T-cell (primary cell): ENCODE measurements at regions not wholly inside any gene's neighbourhood (a gene's known extent, or its start where the extent isn't known, plus 50 kb on each side); places are given as distances from the start of the nearest gene placed in this dataset.

Experiments
- ATAC-seq, 4 experiments: fragments of 200-7000 bp in 3 of 4; fragments of 150-1000 bp in 1 of 4; cut with Tn5 transposase; replicated peaks in 1 of 4; 1 replicate in 3 of 4; 2 replicates in 1 of 4; pipeline ENCODE4 v1.10.0; 2021; ENCODE audit warnings: moderate library complexity in 3 of 4, mild to moderate bottlenecking in 2 of 4, moderate number of reproducible peaks in 1 of 4
- CTCF ChIA-PET, 2 donors: fragments of 300-600 bp; sonication (Branson Sonifier 250); formaldehyde crosslinking; loops; one replicate each; lab custom pipeline; 2022; ENCODE audit warnings: antibody characterized with exemption in 2 of 2; lab: Charles Lee
- POLR2A ChIA-PET, 2 donors: fragments of 300-600 bp; sonication (Branson Sonifier 250); formaldehyde crosslinking; loops; one replicate each; lab custom pipeline; 2022; ENCODE audit warnings: antibody characterized with exemption in 2 of 2; lab: Charles Lee
- DNase-seq, 35 experiments: peaks; one replicate each; pipeline versions ENCODE4 v3.0.0 to v3.0.0-alpha.2; 2013 to 2023
- H3K27ac ChIP-seq: one replicate; pipeline ENCODE4 v1.5.1; 2013; ENCODE audit warnings: low read length
- H3K27me3 ChIP-seq, 2 experiments: replicated peaks in 1 of 2; 1 replicate in 1 of 2; 2 replicates in 1 of 2; pipeline versions ENCODE4 v1.6.1 to v1.7.0; 2013; ENCODE audit warnings: low read length in 1 of 2, mixed read lengths in 1 of 2; ENCODE audit not compliant: control insufficient read depth in 2 of 2, insufficient read depth in 2 of 2; ENCODE audit errors: extremely low read depth in 1 of 2
- H3K36me3 ChIP-seq, 2 donors: 1 replicate in 1 of 2; 2 replicates in 1 of 2; pipeline versions ENCODE4 v1.6.1 to v1.7.0; 2013; ENCODE audit warnings: low read length in 1 of 2; ENCODE audit not compliant: control insufficient read depth in 2 of 2, insufficient read depth in 1 of 2; ENCODE audit errors: extremely low read depth in 1 of 2
- H3K4me1 ChIP-seq, 2 experiments: 1 replicate in 1 of 2; 2 replicates in 1 of 2; pipeline versions ENCODE4 v1.6.1 to v1.7.0; 2013; ENCODE audit warnings: low read length in 2 of 2, mixed read lengths in 1 of 2; ENCODE audit not compliant: insufficient read depth in 2 of 2, control insufficient read depth in 1 of 2; ENCODE audit errors: extremely low read depth in 1 of 2
- H3K4me3 ChIP-seq, 2 donors: 1 replicate in 1 of 2; 2 replicates in 1 of 2; pipeline versions ENCODE4 v1.5.1 to v1.7.0; 2013; ENCODE audit warnings: mild to moderate bottlenecking in 2 of 2, low read length in 1 of 2, moderate library complexity in 1 of 2; ENCODE audit not compliant: control insufficient read depth in 1 of 2; ENCODE audit errors: extremely low read depth in 1 of 2
- H3K9me3 ChIP-seq: 2 replicates; pipeline ENCODE4 v1.7.0; 2013
- H3K27ac Mint-ChIP-seq, 2 donors: one replicate each; pipeline ENCODE4 v1.8.0; 2020 to 2021; ENCODE audit warnings: mild to moderate bottlenecking in 2 of 2, mixed read lengths in 2 of 2
- H3K27me3 Mint-ChIP-seq, 2 donors: one replicate each; pipeline ENCODE4 v1.8.0; 2021 to 2022; ENCODE audit warnings: mixed read lengths in 2 of 2
- H3K36me3 Mint-ChIP-seq: one replicate; pipeline ENCODE4 v1.8.0; 2021; ENCODE audit warnings: mixed read lengths
- H3K4me1 Mint-ChIP-seq, 3 donors: one replicate each; pipeline ENCODE4 v1.8.0; 2020 to 2022; ENCODE audit warnings: mixed read lengths in 3 of 3, mild to moderate bottlenecking in 1 of 3
- H3K4me3 Mint-ChIP-seq, 3 donors: one replicate each; pipeline ENCODE4 v1.8.0; 2020 to 2022; ENCODE audit warnings: mild to moderate bottlenecking in 3 of 3, mixed read lengths in 3 of 3, moderate library complexity in 3 of 3
- H3K9me3 Mint-ChIP-seq, 3 donors: one replicate each; pipeline ENCODE4 v1.8.0; 2020 to 2022; ENCODE audit warnings: mixed read lengths in 3 of 3
- WGBS: methylation state at CpG from one replicate; pipeline ENCODE4 v1.1.5; 2013; ENCODE audit warnings: missing lambda C conversion rate; ENCODE audit not compliant: insufficient coverage; 5-methylcytosine and 5-hydroxymethylcytosine counted together

DNA sequence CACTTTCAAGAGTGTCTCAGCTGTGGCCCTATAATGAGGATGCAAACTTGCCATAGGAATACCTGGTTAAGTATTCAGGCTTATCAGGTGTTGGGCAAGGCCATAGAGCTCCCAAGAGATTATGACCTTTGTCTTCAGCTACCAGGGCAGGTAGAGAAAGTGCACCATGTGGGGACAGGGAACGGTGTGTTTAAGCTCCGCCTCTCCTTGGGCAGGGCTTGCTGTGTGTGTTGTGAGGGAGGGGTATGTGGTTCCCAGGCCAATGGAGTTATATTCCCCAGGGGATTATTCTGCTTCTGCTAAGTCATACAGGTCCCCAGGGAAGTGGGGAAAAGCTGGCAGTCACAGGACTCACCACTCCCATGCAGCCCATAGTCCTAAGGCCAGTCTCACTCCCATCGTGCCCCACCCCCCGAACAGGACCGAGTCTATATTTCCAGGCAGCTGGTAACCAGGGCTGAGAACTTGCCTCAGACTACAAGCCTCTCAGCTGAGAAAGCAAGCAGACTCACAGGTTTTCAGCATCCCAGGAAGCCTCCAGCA, 660.2 kb downstream of the HTR1B start:
- Histone ChIP-seq H3K4me3 (no peak overlapping the region), H3K4me1 (no peaks in the 10 kb centered on the region), H3K27me3 (no peaks in the 10 kb centered on the region), H3K27ac (no peak overlapping the region), H3K9me3 (no peaks in the 10 kb centered on the region), H3K36me3 (no peaks in the 10 kb centered on the region)
- ATAC-seq (no peak), DNase-seq (no peak)
- 100% methylated on average over 2 of the region's 5 CpGs for WGBS
- ChIA-PET POLR2A (no interaction called here), CTCF (no interaction called here)
- Mint-ChIP-seq H3K27ac (no peak overlapping the region), H3K4me3 (no peak overlapping the region), H3K36me3 (no peaks in the 10 kb centered on the region), H3K27me3 (no peaks in the 10 kb centered on the region), H3K4me1 (no peaks in the 10 kb centered on the region), H3K9me3 (peaks cover 5 to 13% (median 7%) of the 10 kb centered on the region in 3 donors)

DNA sequence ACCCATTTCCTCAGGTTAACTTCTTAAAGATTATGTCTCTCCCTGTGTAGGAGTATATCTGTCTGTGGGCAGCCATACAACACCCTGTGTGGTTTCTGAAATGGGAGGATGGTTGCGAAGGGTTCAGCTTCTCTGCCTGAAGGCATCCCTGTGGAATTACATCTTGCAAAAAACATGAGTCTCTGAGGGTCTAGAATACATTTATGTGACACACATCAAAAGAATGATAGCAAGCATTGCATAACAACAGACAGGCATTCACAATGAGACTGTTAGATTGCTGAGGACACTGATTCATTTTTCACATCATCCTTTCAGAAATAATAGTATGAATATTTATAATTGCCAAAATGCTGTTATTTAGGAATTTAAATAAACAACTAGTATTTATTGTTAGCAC, 670.9 kb downstream of the HTR1B start:
- Mint-ChIP-seq H3K4me3 (no peak overlapping the region), H3K9me3 (peaks cover 0 to 11% (median 4%) of the 10 kb centered on the region in 3 donors), H3K27me3 (no peaks in the 10 kb centered on the region), H3K27ac (no peak overlapping the region), H3K36me3 (no peaks in the 10 kb centered on the region), H3K4me1 (no peaks in the 10 kb centered on the region)
- Histone ChIP-seq H3K27me3 (no peaks in the 10 kb centered on the region), H3K27ac (no peak overlapping the region), H3K36me3 (no peaks in the 10 kb centered on the region), H3K4me3 (no peak overlapping the region), H3K9me3 (no peaks in the 10 kb centered on the region), H3K4me1 (no peaks in the 10 kb centered on the region)
- no CpG with 5 or more reads among the region's 1 CpG for WGBS
- DNase-seq: no peak
- ATAC-seq: no peak
- CTCF ChIA-PET: no interaction called here
- POLR2A ChIA-PET: no interaction called here

DNA sequence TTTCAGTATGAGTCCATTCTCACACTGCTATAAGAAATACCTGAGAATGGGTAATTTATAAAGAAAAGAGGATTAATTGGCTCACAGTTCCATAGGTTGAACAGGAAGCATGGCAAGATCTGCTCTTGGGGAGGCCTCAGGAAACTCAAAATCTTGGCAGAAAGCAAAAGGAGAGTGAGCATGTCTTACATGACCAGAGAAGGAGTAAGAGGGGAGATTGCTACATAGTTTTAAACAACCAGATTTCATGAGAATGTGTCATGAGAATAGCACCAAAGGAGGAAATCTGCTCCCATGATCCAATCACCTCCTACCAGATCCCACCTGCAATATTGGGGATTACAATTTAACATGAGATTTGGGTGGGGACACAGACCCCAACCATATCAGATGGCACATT, 672.4 kb downstream of the HTR1B start:
- H3K27ac Mint-ChIP-seq: no peak overlapping the region
- H3K27ac ChIP-seq: no peak overlapping the region
- ChIA-PET POLR2A (no interaction called here), CTCF (no interaction called here)
- no peak overlapping the region for H3K4me3 Mint-ChIP-seq
- peaks cover 0 to 11% (median 0%) of the 10 kb centered on the region in 3 donors for H3K9me3 Mint-ChIP-seq
- no peak overlapping the region for H3K4me3 ChIP-seq
- no peaks in the 10 kb centered on the region for H3K4me1 ChIP-seq
- H3K27me3 Mint-ChIP-seq: no peaks in the 10 kb centered on the region
- H3K27me3 ChIP-seq: no peaks in the 10 kb centered on the region
- no peaks in the 10 kb centered on the region for H3K36me3 Mint-ChIP-seq
- H3K36me3 ChIP-seq: no peaks in the 10 kb centered on the region
- H3K9me3 ChIP-seq: no peaks in the 10 kb centered on the region
- ATAC-seq: no peak
- no peaks in the 10 kb centered on the region for H3K4me1 Mint-ChIP-seq
- no peak for DNase-seq

DNA sequence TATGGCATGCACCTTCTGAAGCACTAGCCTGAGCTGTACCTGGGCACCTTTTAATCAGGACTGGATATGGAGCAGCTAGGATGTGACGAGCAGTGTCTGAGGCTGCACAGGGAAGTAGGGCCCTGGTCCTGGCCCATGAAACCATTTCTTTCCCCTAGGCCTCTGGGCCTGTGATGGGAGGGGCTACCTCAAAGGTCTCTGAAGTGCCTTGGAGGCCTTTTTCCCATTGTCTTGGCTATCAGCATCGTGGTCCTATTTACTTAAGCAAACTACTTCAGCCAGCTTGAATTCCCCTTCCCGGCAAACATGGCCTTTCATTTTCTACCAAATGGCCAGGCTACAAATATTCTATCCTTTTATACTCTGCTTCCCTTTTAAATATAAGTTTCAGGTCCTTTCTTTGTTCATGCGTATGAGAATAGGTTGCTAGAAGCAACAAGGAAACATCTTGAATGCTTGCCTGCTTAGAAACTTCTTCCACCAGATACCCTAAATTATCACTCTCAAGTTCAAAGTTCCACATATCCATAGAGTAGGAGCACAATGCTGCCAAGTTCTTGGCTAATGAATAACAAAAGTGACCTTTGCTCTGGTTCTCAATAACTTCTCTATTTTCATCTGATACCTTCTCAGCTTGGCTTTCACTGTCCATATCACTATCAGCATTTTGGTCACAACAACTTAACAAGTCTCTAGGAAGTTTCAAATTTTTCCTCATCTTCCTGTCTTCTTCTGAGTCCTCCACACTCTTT, 673.1 kb downstream of the HTR1B start:
- Mint-ChIP-seq H3K27me3 (no peaks in the 10 kb centered on the region), H3K9me3 (peaks cover 1 to 12% (median 2%) of the 10 kb centered on the region in 3 donors), H3K27ac (no peak overlapping the region), H3K36me3 (no peaks in the 10 kb centered on the region), H3K4me1 (no peaks in the 10 kb centered on the region), H3K4me3 (no peak overlapping the region)
- Histone ChIP-seq H3K27ac (no peak overlapping the region), H3K4me3 (no peak overlapping the region), H3K9me3 (no peaks in the 10 kb centered on the region), H3K36me3 (no peaks in the 10 kb centered on the region), H3K27me3 (no peaks in the 10 kb centered on the region), H3K4me1 (no peaks in the 10 kb centered on the region)
- CTCF ChIA-PET: no interaction called here
- ATAC-seq (no peak), DNase-seq (no peak)
- POLR2A ChIA-PET: no interaction called here
- 80% methylated on average over 4 of the region's 4 CpGs for WGBS

DNA sequence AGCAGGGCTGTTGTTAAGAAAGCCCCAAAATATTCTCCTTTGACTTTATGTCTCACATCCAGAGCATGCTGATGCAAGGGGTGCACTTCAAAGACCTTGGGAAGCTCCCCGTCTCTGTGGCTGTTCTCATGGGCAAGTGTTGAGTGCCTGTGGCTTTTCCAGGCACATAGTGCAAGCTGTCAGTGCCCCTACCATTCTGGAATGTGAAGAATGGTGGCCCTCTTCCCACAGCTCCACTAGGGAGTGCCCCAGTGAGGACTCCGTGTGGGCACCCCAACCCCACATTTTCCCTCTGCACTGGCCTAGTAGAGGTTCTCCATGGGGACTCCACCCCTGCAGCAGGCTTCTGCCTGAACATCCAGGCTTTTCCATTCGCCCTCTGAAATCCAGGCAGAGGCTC, 673.7 kb downstream of the HTR1B start:
- H3K36me3 Mint-ChIP-seq: no peaks in the 10 kb centered on the region
- ATAC-seq: no peak
- DNase-seq: no peak
- H3K4me1 Mint-ChIP-seq: no peaks in the 10 kb centered on the region
- H3K4me3 ChIP-seq: no peak overlapping the region
- no peak overlapping the region for H3K27ac ChIP-seq
- H3K4me1 ChIP-seq: no peaks in the 10 kb centered on the region
- H3K9me3 Mint-ChIP-seq: peaks cover 5 to 15% (median 5%) of the 10 kb centered on the region in 3 donors
- ChIA-PET CTCF (no interaction called here), POLR2A (no interaction called here)
- no peak overlapping the region for H3K27ac Mint-ChIP-seq
- no peaks in the 10 kb centered on the region for H3K36me3 ChIP-seq
- WGBS: 71% methylated on average over 2 of the region's 3 CpGs
- H3K27me3 ChIP-seq: no peaks in the 10 kb centered on the region
- H3K27me3 Mint-ChIP-seq: no peaks in the 10 kb centered on the region
- no peak overlapping the region for H3K4me3 Mint-ChIP-seq
- no peaks in the 10 kb centered on the region for H3K9me3 ChIP-seq

DNA sequence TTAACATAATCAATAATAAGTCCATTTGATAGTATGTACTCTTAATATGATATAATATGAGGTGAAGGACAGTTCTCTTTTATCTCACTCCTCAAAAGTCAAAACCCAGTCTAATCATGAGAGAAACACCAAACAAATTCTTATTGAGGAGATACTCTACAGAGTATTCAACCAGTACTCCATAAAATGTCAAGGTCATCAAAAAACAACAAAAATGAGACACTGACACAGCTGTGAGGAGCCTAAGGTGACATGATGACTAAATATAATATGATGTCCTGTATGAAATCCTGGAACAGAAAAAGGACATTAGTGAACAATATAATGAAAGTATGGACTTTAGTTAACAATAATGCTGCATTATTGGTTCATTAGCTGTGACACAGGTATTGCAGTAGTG, 675.1 kb downstream of the HTR1B start:
- Histone ChIP-seq H3K9me3 (no peaks in the 10 kb centered on the region), H3K27ac (no peak overlapping the region), H3K4me3 (no peak overlapping the region), H3K27me3 (no peaks in the 10 kb centered on the region), H3K36me3 (no peaks in the 10 kb centered on the region), H3K4me1 (no peaks in the 10 kb centered on the region)
- DNase-seq (no peak), ATAC-seq (no peak)
- Mint-ChIP-seq H3K36me3 (no peaks in the 10 kb centered on the region), H3K4me3 (no peak overlapping the region), H3K4me1 (no peaks in the 10 kb centered on the region), H3K27me3 (no peaks in the 10 kb centered on the region), H3K9me3 (peaks cover 8 to 16% (median 9%) of the 10 kb centered on the region in 3 donors), H3K27ac (no peak overlapping the region)
- ChIA-PET POLR2A (no interaction called here), CTCF (no interaction called here)
